MCF 10A (cell line): ENCODE measurements at regions not wholly inside any gene's neighbourhood (a gene's known extent, or its start where the extent isn't known, plus 50 kb on each side); places are given as distances from the start of the nearest gene placed in this dataset.
"Not testable (repeated sequence)": the region's sequence is repeated elsewhere in the genome, so short reads cannot be mapped to it uniquely, and the experiment has no call there.

Experiments
- BruUV-seq: library from RNA; stranded (reverse); fragments of 400-500 nt; replicated peaks from 2 replicates; lab custom pipeline; 2021; lab: Mats Ljungman, UMichigan
- CTCF ChIA-PET: fragments of 300-600 bp; sonication (Branson Sonifier 250); formaldehyde crosslinking; extraction: SDS; loops from one replicate; lab custom pipeline; 2021; ENCODE audit warnings: antibody characterized with exemption, inconsistent platforms; lab: Yijun Ruan, JAX
- POLR2A ChIA-PET: fragments of 300-600, 350-650 bp; sonication (Branson Sonifier 250); formaldehyde crosslinking; extraction: SDS; loops from one replicate; lab custom pipeline; 2020; ENCODE audit warnings: antibody characterized with exemption, inconsistent platforms; lab: Yijun Ruan, JAX
- DNase-seq: peaks from one replicate; pipeline ENCODE4 v3.0.0-alpha.2; 2018; ENCODE audit not compliant: unreplicated experiment
- H3K27ac Mint-ChIP-seq: one replicate; pipeline ENCODE4 v1.8.0; 2022; ENCODE audit warnings: mild to moderate bottlenecking, low read depth, mixed read lengths; ENCODE audit not compliant: unreplicated experiment
- H3K27me3 Mint-ChIP-seq: one replicate; pipeline ENCODE4 v1.8.0; 2022; ENCODE audit warnings: mixed read lengths; ENCODE audit not compliant: insufficient read depth, unreplicated experiment
- H3K36me3 Mint-ChIP-seq: one replicate; pipeline ENCODE4 v1.8.0; 2022; ENCODE audit warnings: mild to moderate bottlenecking, moderate library complexity, mixed read lengths; ENCODE audit not compliant: insufficient read depth, unreplicated experiment
- H3K4me1 Mint-ChIP-seq: one replicate; pipeline ENCODE4 v1.8.0; 2022; ENCODE audit warnings: mixed read lengths; ENCODE audit not compliant: insufficient read depth, unreplicated experiment
- H3K4me3 Mint-ChIP-seq: one replicate; pipeline ENCODE4 v1.8.0; 2022; ENCODE audit warnings: mild to moderate bottlenecking, moderate library complexity, mixed read lengths; ENCODE audit not compliant: unreplicated experiment
- H3K9me3 Mint-ChIP-seq: one replicate; pipeline ENCODE4 v1.8.0; 2022; ENCODE audit warnings: mixed read lengths; ENCODE audit not compliant: unreplicated experiment
- intact Hi-C: fragments of 100-400 bp; cut with micrococcal nuclease; formaldehyde crosslinking; loops from 2 replicates; pipeline ENCODE4 v1.14.1; 2022
- TF ChIP-seq, protein P1 (sequence below): fragments of 200-600 bp; IDR thresholded peaks from one replicate; pipeline ENCODE4 v1.8.0; 2022; ENCODE audit warnings: antibody characterized with exemption, mild to moderate bottlenecking; ENCODE audit not compliant: unreplicated experiment

DNA sequence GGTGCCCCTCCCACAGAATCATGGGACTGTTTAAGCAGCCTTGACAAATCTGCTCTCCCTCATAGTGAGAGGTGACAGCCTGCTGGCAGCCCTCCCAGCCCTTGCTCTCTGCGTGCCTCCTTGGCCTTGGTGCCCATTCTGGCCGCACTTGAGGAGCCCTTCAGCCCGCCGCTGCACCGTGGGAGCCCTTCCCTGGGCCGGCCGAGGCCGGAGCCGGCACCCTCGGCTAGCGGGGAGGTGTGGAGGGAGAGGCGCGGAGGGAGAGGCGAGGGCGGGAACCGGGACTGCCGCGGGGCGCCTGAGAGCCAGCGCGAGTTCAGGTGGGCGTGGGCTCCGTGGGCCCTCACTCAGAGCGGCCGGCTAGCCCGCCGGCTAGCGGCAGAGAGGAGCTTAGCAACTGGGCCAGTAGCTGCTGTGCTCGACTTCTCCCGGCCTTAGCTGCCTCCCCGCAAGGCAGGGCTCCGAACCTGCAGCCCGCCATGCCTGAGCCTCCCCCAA lies 125.9 kb upstream of the MYO10 start:
- Mint-ChIP-seq H3K27ac (no peak overlapping the region), H3K4me1 (peaks cover 9% of the 10 kb centered on the region), H3K4me3 (no peak overlapping the region), H3K9me3 (no peaks in the 10 kb centered on the region), H3K27me3 (no peaks in the 10 kb centered on the region), H3K36me3 (no peaks in the 10 kb centered on the region)
- TF ChIP-seq, protein P1, sequence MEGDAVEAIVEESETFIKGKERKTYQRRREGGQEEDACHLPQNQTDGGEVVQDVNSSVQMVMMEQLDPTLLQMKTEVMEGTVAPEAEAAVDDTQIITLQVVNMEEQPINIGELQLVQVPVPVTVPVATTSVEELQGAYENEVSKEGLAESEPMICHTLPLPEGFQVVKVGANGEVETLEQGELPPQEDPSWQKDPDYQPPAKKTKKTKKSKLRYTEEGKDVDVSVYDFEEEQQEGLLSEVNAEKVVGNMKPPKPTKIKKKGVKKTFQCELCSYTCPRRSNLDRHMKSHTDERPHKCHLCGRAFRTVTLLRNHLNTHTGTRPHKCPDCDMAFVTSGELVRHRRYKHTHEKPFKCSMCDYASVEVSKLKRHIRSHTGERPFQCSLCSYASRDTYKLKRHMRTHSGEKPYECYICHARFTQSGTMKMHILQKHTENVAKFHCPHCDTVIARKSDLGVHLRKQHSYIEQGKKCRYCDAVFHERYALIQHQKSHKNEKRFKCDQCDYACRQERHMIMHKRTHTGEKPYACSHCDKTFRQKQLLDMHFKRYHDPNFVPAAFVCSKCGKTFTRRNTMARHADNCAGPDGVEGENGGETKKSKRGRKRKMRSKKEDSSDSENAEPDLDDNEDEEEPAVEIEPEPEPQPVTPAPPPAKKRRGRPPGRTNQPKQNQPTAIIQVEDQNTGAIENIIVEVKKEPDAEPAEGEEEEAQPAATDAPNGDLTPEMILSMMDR, result no peak
- no peak for DNase-seq
- BruUV-seq, result no TSS peak
- ChIA-PET CTCF (interaction anchor here (0.7 kb wide), 1 partner anchor 128 kb away, joined by 3 read pairs; no protein-coding TSS in a partner anchor), POLR2A (no interaction called here)
- intact Hi-C loops, result no loop called here

DNA sequence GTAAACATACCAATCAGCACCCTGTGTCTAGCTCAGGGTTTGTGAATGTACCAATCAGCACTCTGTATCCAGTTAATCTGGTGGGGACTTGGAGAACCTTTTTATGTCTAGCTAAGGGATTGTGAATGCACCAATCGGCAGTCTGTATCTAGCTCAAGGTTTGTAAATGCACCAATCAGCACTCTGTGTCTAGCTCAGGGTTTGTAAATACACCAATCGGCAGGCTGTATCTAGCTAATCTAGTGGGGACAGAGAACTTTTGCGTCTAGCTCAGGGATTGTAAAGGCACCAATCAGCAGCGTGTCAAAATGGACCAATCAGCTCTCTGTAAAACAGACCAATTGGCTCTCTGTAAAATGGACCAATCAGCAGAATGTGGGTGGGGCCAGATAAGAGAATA lies 126.7 kb upstream of the MYO10 start:
- DNase-seq, intact Hi-C loops, H3K36me3 Mint-ChIP-seq, H3K4me3 Mint-ChIP-seq, BruUV-seq, POLR2A ChIA-PET, H3K4me1 Mint-ChIP-seq, H3K27ac Mint-ChIP-seq, H3K9me3 Mint-ChIP-seq, H3K27me3 Mint-ChIP-seq: not testable (repeated sequence)
- CTCF ChIA-PET, result interaction anchor here (1.1 kb wide), 1 partner anchor 11 kb away, joined by 4 read pairs; no protein-coding TSS in a partner anchor

DNA sequence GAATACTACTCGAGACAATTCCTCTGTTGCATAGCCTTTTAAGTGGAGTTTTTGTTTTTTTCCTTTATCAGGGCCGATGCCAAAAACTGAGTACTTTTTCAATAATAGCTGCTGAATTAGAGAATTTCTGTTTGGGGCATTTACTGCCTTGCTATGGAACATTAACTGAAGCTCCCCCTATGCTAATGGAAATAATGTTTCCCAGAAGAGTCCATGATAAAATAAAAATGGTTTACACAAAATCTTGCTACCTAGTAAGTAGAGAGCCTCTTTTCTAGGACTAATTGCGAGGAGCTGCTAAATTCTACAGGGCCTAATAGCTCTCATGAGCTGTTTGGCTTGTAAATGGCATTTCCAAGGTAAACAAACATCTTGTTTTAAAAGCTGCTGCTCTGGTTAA lies 128.2 kb upstream of the MYO10 start:
- TF ChIP-seq, protein P1, result no peak
- no TSS peak for BruUV-seq
- no peak overlapping the region for H3K4me3 Mint-ChIP-seq
- no peaks in the 10 kb centered on the region for H3K36me3 Mint-ChIP-seq
- H3K27ac Mint-ChIP-seq, result no peak overlapping the region
- POLR2A ChIA-PET, result interaction anchor here (0.7 kb wide), 1 partner anchor 38 kb away, joined by 6 read pairs; no protein-coding TSS in a partner anchor
- H3K4me1 Mint-ChIP-seq, result no peaks in the 10 kb centered on the region
- CTCF ChIA-PET, result interaction anchor here (0.6 to 0.9 kb wide), 5 partner anchors 16 to 264 kb away, joined by 3 to 5 read pairs (median 3); no protein-coding TSS in a partner anchor
- intact Hi-C loops, result no loop called here
- no peaks in the 10 kb centered on the region for H3K27me3 Mint-ChIP-seq
- DNase-seq, result no peak
- no peaks in the 10 kb centered on the region for H3K9me3 Mint-ChIP-seq

DNA sequence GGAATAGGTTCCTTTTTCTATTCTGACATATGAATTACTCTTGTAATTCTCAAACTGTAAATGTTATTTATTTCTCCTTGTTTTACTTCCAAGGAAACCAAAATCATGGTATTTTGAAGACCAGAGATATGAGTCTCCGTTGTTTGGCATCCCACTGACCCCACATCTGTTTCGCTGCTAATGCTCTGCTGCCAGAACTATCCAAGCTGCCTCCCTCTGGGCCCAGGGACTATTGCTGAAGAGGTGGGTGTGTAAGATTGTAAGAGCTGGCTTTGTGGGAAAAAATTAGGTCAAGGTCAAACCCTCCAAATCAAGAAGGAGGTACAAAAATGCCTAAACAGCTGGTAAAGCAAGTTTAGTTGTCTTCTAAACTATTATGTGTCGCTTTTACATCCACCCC lies 129.4 kb upstream of the MYO10 start:
- Mint-ChIP-seq H3K27ac (no peak overlapping the region), H3K4me1 (peaks cover 11% of the 10 kb centered on the region), H3K4me3 (no peak overlapping the region), H3K9me3 (no peaks in the 10 kb centered on the region), H3K27me3 (no peaks in the 10 kb centered on the region), H3K36me3 (no peaks in the 10 kb centered on the region)
- BruUV-seq, result no TSS peak
- intact Hi-C loops, result no loop called here
- POLR2A ChIA-PET, result no interaction called here
- TF ChIP-seq, protein P1, result no peak
- CTCF ChIA-PET, result no interaction called here
- no peak for DNase-seq

DNA sequence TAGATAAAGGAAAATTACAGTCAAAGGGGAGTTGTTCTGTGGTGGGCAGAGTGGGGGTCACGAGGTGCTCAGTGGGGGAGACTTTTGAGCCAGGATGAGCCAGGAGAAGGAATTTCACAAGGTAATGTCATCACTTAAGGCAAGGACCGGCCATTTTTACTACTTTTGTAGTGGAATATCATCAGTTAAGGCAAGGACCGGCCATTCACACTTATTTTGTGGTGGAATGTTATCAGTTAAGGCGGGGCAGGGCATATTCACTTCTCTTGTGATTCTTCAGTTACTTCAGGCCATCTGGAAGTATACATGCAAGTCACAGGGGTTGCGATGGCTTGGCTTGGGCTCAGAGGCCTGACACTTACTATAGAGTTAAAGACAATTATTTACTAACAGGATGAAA lies 129.9 kb upstream of the MYO10 start:
- H3K4me3 Mint-ChIP-seq, CTCF ChIA-PET, DNase-seq, BruUV-seq, POLR2A ChIA-PET, H3K27me3 Mint-ChIP-seq, intact Hi-C loops, H3K9me3 Mint-ChIP-seq, H3K27ac Mint-ChIP-seq, H3K36me3 Mint-ChIP-seq: not testable (repeated sequence)
- H3K4me1 Mint-ChIP-seq, result peaks cover 16% of the 10 kb centered on the region
